Loucy (cell line): ENCODE measurements at regions not wholly inside any gene's neighbourhood (a gene's known extent, or its start where the extent isn't known, plus 50 kb on each side); places are given as distances from the start of the nearest gene placed in this dataset.

Experiments
- H2AFZ ChIP-seq: fragments of 200-600 bp; sonication (generic); 2 replicates; pipeline ENCODE4 v1.6.0; 2016; ENCODE audit warnings: antibody characterized with exemption, mild to moderate bottlenecking, low read length, moderate library complexity
- H3F3A ChIP-seq: fragments of 200-600 bp; 2 replicates; pipeline ENCODE4 v1.6.0; 2016; ENCODE audit warnings: antibody characterized with exemption, low read depth, mild to moderate bottlenecking
- H3K27me3 ChIP-seq: fragments of 200-600 bp; sonication (generic); 2 replicates; pipeline ENCODE4 v1.6.1; 2014; ENCODE audit warnings: low read length, mild to moderate bottlenecking; ENCODE audit not compliant: insufficient read depth, poor library complexity, severe bottlenecking
- H3K36me3 ChIP-seq: fragments of 200-600 bp; sonication (generic); 2 replicates; pipeline ENCODE4 v1.6.1; 2016; ENCODE audit warnings: low read length; ENCODE audit not compliant: insufficient read depth
- H3K4me1 ChIP-seq: fragments of 200-600 bp; sonication (generic); 2 replicates; pipeline ENCODE4 v1.5.1; 2014; ENCODE audit warnings: low read length, mild to moderate bottlenecking; ENCODE audit not compliant: insufficient read depth, poor library complexity, severe bottlenecking
- H3K4me2 ChIP-seq: fragments of 200-600 bp; sonication (generic); 2 replicates; pipeline ENCODE4 v1.6.0; 2014; ENCODE audit warnings: antibody characterized with exemption, low read length, low read depth, mild to moderate bottlenecking; ENCODE audit not compliant: poor library complexity, severe bottlenecking
- H3K4me3 ChIP-seq: fragments of 200-600 bp; sonication (generic); 2 replicates; pipeline ENCODE4 v1.5.1; 2014; ENCODE audit warnings: low read length, mild to moderate bottlenecking, mixed read lengths; ENCODE audit not compliant: poor library complexity, severe bottlenecking
- H3K79me2 ChIP-seq: fragments of 200-600 bp; sonication (generic); 2 replicates; pipeline ENCODE4 v1.6.1; 2014; ENCODE audit warnings: low read length; ENCODE audit not compliant: insufficient read depth
- H3K9ac ChIP-seq: fragments of 200-600 bp; sonication (generic); 2 replicates; pipeline ENCODE4 v1.6.0; 2014; ENCODE audit warnings: mild to moderate bottlenecking, low read depth, low read length, moderate library complexity; ENCODE audit not compliant: poor library complexity, severe bottlenecking
- H3K9me2 ChIP-seq: fragments of 200-600 bp; sonication (generic); replicated peaks from 2 replicates; pipeline ENCODE4 v1.6.1; 2016; ENCODE audit warnings: low read depth, low read length, mixed read lengths
- H3K9me3 ChIP-seq: fragments of 200-600 bp; sonication (generic); 2 replicates; pipeline ENCODE4 v1.6.1; 2014; ENCODE audit warnings: mild to moderate bottlenecking, antibody characterized with exemption, low read length, low read depth; ENCODE audit not compliant: insufficient read depth
- H4K20me1 ChIP-seq: fragments of 200-600 bp; sonication (generic); 2 replicates; pipeline ENCODE4 v1.6.0; 2014; ENCODE audit warnings: antibody characterized with exemption, low read length, mild to moderate bottlenecking; ENCODE audit not compliant: insufficient read depth, poor library complexity, severe bottlenecking
- CTCF ChIP-seq: fragments of 200-600 bp; sonication (generic); conservative IDR thresholded peaks from 2 replicates; pipeline ENCODE4 v1.5.1; 2014; ENCODE audit warnings: mild to moderate bottlenecking, antibody characterized with exemption, low read length
- EZH2phosphoT487 ChIP-seq: fragments of 200-600 bp; IDR thresholded peaks from 2 replicates; pipeline ENCODE4 v1.6.1; 2018; ENCODE audit warnings: antibody characterized with exemption, mild to moderate bottlenecking, moderate library complexity, borderline replicate concordance

- Histone ChIP-seq H3K27me3 (no peaks in the 10 kb centered on the region), H3K4me1 (no peaks in the 10 kb centered on the region), H4K20me1 (no peaks in the 10 kb centered on the region), H3K79me2 (no peaks in the 10 kb centered on the region), H3K4me3 (no peak overlapping the region), H3K9me3 (no peaks in the 10 kb centered on the region; the same call in 1 of the 2 replicates), H3F3A (no peaks in the 10 kb centered on the region), H3K9ac (no peak overlapping the region), H3K9me2 (no peaks in the 10 kb centered on the region), H2AFZ (no peak overlapping the region), H3K36me3 (no peaks in the 10 kb centered on the region), H3K4me2 (no peak overlapping the region)
- no peak for TF ChIP-seq CTCF
- no peak for TF ChIP-seq EZH2phosphoT487
Observed at GRCh38 chr7:121002-121785, 71.2 kb upstream of the FAM20C start.

- no peaks in the 10 kb centered on the region for H3K9me2 ChIP-seq
- no peaks in the 10 kb centered on the region for H3K27me3 ChIP-seq
- no peaks in the 10 kb centered on the region for H4K20me1 ChIP-seq
- H3K4me2 ChIP-seq, result no peak overlapping the region
- no peaks in the 10 kb centered on the region for H3K79me2 ChIP-seq
- no peaks in the 10 kb centered on the region; the same call in 1 of the 2 replicates for H3K9me3 ChIP-seq
- H3K4me1 ChIP-seq, result no peaks in the 10 kb centered on the region
- no peak overlapping the region for H3K9ac ChIP-seq
- no peak for TF ChIP-seq CTCF
- TF ChIP-seq EZH2phosphoT487, result no peak
- no peaks in the 10 kb centered on the region for H3K36me3 ChIP-seq
- H3F3A ChIP-seq, result no peaks in the 10 kb centered on the region
- no peak overlapping the region for H3K4me3 ChIP-seq
- no peak overlapping the region for H2AFZ ChIP-seq
Observed at GRCh38 chr7:123237-123636, 69.1 kb upstream of the FAM20C start.

- Histone ChIP-seq H3K4me1 (no peaks in the 10 kb centered on the region), H3K27me3 (no peaks in the 10 kb centered on the region), H3K36me3 (no peaks in the 10 kb centered on the region), H3K4me2 (no peak overlapping the region), H2AFZ (no peak overlapping the region), H3K9ac (no peak overlapping the region), H3K4me3 (no peak overlapping the region), H4K20me1 (no peaks in the 10 kb centered on the region), H3F3A (no peaks in the 10 kb centered on the region), H3K79me2 (no peaks in the 10 kb centered on the region), H3K9me3 (no peaks in the 10 kb centered on the region; the same call in 1 of the 2 replicates), H3K9me2 (no peaks in the 10 kb centered on the region)
- TF ChIP-seq EZH2phosphoT487, result no peak
- no peak for TF ChIP-seq CTCF
Observed at GRCh38 chr7:124130-124949, 68.0 kb upstream of the FAM20C start.
